LNCaP clone FGC (cell line): ENCODE measurements at regions not wholly inside any gene's neighbourhood (a gene's known extent, or its start where the extent isn't known, plus 50 kb on each side); places are given as distances from the start of the nearest gene placed in this dataset.

Experiments
- DNase-seq: peaks from one replicate; pipeline ENCODE4 v3.0.0-alpha.2; 2011; ENCODE audit warnings: low read depth
- H3K4me3 ChIP-seq: 2 replicates; pipeline ENCODE4 v1.5.1; 2011; ENCODE audit warnings: mild to moderate bottlenecking, low read depth, low read length, control low read depth
- TF ChIP-seq, protein P1 (sequence below): IDR thresholded peaks from 2 replicates; pipeline ENCODE4 v1.5.1; 2012; ENCODE audit warnings: mild to moderate bottlenecking; ENCODE audit not compliant: control insufficient read depth, insufficient read depth; ENCODE audit errors: extremely low read depth

DNA sequence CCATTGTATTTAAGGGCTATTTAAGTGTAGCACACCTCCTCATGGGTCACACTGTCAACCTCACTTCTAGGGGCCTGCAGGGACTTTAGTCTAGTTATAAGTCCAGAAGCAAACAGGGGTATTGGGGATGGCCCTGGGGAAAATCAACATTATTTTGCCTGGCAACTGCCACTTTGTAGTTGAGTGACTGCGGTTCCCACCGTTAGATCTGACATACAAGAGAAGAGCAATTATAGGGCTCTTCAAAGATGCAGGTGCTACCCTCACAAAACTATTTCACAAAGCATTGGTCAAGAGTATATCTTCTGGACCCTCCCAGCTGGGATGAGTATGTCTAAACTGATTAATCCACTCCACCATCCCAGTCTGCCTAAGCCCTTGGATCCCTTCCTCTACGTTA is 133.0 kb upstream of the PCBD1 start:
- no peak for DNase-seq
- TF ChIP-seq, protein P1, sequence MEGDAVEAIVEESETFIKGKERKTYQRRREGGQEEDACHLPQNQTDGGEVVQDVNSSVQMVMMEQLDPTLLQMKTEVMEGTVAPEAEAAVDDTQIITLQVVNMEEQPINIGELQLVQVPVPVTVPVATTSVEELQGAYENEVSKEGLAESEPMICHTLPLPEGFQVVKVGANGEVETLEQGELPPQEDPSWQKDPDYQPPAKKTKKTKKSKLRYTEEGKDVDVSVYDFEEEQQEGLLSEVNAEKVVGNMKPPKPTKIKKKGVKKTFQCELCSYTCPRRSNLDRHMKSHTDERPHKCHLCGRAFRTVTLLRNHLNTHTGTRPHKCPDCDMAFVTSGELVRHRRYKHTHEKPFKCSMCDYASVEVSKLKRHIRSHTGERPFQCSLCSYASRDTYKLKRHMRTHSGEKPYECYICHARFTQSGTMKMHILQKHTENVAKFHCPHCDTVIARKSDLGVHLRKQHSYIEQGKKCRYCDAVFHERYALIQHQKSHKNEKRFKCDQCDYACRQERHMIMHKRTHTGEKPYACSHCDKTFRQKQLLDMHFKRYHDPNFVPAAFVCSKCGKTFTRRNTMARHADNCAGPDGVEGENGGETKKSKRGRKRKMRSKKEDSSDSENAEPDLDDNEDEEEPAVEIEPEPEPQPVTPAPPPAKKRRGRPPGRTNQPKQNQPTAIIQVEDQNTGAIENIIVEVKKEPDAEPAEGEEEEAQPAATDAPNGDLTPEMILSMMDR: no peak
- H3K4me3 ChIP-seq: no peak overlapping the region

DNA sequence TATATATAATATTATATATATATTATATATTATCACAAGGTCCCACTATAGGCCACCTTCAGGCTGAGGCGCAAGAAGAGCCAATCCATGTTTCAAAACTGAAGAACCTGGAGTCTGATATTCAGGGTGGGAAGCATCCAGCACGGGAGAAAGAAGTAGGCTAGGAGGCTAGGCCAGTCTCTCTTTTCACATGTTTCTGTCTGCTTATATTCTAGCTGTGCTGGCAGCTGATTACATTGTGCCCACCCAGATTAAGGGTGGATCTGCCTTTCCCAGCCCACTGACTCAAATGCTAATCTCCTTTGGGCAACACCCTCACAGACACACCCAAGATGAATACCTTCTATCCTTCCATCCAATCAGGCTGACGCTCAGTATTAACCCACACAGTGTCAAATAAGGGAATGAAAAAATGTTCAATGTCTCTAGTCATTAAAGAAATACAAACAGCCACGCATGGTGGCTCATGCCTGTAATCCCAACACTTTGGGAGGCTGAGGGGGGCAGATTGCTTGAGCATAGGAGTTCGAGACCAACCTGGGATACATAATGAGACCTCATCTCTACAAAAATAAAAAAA is 135.4 kb upstream of the PCBD1 start:
- DNase-seq: no peak
- no peak overlapping the region for H3K4me3 ChIP-seq
- TF ChIP-seq, protein P1: no peak

DNA sequence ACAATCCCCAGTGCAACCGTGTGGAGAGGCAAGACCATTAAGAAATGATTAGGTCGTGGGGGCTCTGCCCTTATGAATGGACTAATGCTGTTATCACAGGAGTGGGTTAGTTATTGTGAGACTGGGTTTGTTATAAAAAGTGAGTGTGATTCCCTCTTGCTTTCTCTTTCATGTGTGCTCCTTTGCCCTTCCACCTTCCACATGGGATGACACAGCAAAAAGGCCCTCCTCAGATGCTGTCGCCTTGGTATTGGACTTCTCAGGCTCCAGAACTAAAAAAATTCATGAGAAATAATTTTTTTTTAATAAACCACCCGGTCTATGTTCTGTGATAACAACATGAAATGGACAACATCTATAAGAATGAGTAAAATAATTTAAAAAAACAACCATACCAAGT is 136.1 kb upstream of the PCBD1 start:
- no peak overlapping the region for H3K4me3 ChIP-seq
- TF ChIP-seq, protein P1: no peak
- DNase-seq: no peak

DNA sequence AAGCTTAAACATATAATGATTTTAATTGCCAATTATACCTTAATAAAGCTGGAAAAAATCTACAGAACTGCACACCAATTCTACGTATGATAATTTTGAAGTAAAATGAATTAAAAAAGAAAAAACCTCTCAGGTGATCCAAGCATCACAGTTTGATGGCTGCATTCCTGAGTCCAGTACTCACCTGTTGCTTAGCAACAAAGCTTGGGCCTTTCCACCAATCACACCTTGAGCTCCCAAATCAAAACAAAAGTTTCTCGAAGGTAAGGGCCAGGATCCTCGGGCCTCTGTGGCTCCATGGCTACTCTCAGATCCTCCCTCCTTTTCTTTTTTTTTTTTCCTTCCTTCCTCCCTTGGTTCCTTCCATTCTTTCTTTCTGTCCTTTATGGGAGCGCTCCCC is 137.2 kb upstream of the PCBD1 start:
- DNase-seq: no peak
- TF ChIP-seq, protein P1: no peak
- H3K4me3 ChIP-seq: no peak overlapping the region

DNA sequence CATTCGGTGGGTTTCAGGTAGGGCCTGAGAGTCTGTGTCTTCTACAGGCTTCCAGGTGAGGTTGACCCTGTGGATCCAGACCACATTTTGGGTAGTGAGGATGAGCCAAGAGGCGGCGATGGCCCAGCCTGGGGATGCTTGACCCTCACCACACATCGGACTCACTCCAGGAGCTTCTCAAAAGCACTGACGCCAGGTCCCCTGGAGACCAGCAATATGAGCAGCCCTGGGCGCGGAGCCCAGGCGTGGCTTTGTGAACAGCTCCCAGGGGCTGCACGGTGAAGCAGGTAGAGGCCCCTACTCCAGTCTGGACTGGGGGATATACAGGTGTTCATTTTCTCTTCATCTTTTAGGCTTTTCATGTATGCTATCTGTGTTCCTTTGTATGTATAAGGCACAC is 139.7 kb upstream of the PCBD1 start:
- no peak overlapping the region for H3K4me3 ChIP-seq
- no peak for DNase-seq

DNA sequence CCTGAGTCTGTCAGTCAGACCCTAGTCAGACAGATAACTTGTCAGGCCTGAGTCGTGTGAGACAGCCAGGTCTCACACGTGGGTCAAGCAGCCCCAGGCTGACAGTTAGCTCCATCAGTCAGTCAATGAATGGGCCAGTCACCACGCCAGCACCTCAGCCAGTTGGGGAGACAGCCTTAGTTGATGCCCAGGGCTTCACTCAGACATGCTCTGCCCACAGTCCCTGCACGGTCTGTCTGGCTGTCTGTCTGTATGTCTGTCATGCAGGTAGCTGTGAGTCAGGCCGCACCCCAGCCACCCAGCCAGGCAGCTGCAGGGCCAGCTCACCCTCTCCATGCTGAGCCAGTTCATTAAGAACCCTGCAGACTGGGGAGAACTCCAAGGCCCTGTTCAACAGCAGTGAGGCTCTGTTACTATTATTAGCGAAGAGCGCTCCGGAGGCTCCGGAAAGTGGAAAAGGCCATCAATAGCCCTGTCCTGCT is 141.1 kb upstream of the PCBD1 start:
- TF ChIP-seq, protein P1: no peak
- DNase-seq: no peak
- no peak overlapping the region for H3K4me3 ChIP-seq

More for the DNA sequence above, 139.7 kb upstream of the PCBD1 start:
- TF ChIP-seq, protein P1: no peak

DNA sequence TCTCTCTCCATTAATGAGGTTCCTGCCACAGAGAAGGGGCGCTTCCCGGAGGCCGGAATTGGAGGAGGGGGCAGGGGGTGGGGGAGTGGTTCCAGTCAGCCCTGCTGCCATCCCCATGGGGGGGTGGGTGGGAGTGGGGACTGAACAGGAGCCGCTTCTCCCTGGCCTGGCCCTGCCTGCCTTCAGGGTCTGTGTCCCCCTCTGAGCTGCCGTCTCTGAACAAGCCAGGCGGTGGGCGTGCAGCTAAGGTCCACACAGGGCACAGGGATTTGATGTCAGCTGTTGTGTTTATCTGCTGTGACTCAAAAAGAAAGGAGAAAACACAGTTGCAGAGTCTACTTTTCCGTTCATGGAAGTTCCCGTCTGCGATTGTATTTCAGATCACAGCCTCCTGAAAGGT is 141.5 kb upstream of the PCBD1 start:
- TF ChIP-seq, protein P1: no peak
- no peak overlapping the region for H3K4me3 ChIP-seq
- DNase-seq: no peak
